Prostate gland (tissue), 2 donors: ENCODE measurements at regions not wholly inside any gene's neighbourhood (a gene's known extent, or its start where the extent isn't known, plus 50 kb on each side); places are given as distances from the start of the nearest gene placed in this dataset.

Experiments
- DNase-seq: peaks from one replicate; pipeline ENCODE4 v3.0.0-alpha.2; 2019; ENCODE audit warnings: low spot score
- H3K27ac ChIP-seq, 2 donors: fragments of 200-600 bp; sonication (generic); 2 replicates each; pipeline ENCODE4 v1.5.1; 2017 to 2019
- H3K27me3 ChIP-seq: fragments of 200-600 bp; sonication (generic); replicated peaks from 2 replicates; pipeline ENCODE4 v1.5.1; 2019; ENCODE audit not compliant: insufficient read depth
- H3K36me3 ChIP-seq, 2 donors: fragments of 200-600 bp; sonication (generic); 1 replicate in 1 of 2; 2 replicates in 1 of 2; pipeline versions ENCODE4 v1.5.1 to v1.8.1; 2017 to 2019
- H3K4me1 ChIP-seq: fragments of 200-600 bp; sonication (generic); replicated peaks from 2 replicates; pipeline ENCODE4 v1.5.1; 2019
- H3K4me3 ChIP-seq, 2 donors: fragments of 200-600 bp; sonication (generic); 2 replicates each; pipeline ENCODE4 v1.5.1; 2017 to 2019
- H3K9me3 ChIP-seq: fragments of 200-600 bp; sonication (generic); 2 replicates; pipeline ENCODE4 v1.5.1; 2017
- CTCF ChIP-seq, 4 experiments: fragments of 200-600 bp in 2 of 4; fragments of 450-650 bp in 2 of 4; sonication (generic) in 2 of 4; IDR thresholded peaks; 1 replicate in 3 of 4; 2 replicates in 1 of 4; pipeline ENCODE4 v1.5.1; 2016 to 2019; ENCODE audit warnings: antibody characterized with exemption in 4 of 4, mild to moderate bottlenecking in 2 of 4, moderate library complexity in 2 of 4
- POLR2A ChIP-seq: fragments of 450-650 bp; IDR thresholded peaks from one replicate; pipeline ENCODE4 v1.6.1; 2016; ENCODE audit warnings: antibody characterized with exemption, mild to moderate bottlenecking
- POLR2AphosphoS5 ChIP-seq: sonication (generic); formaldehyde crosslinking; IDR thresholded peaks from one replicate; pipeline ENCODE4 v1.6.1; 2017; ENCODE audit warnings: antibody characterized with exemption
- WGBS: methylation state at CpG from one replicate; pipeline ENCODE4 v1.1.5; 2018; 5-methylcytosine and 5-hydroxymethylcytosine counted together
- intact Hi-C: fragments of 100-400 bp; cut with DNase I; formaldehyde crosslinking; loops from one replicate; pipeline ENCODE4 v1.14.2; 2022

GRCh38 chr21:35649186-35649585, 411.1 kb downstream of the SETD4 start:
- WGBS: 59% methylated on average over 4 of the region's 4 CpGs
- H3K27me3 ChIP-seq: peaks cover 2% of the 10 kb centered on the region
- TF ChIP-seq POLR2A (no peak), CTCF (IDR thresholded peaks at IDR 0.05) (no peak), POLR2AphosphoS5 (no peak)

GRCh38 chr21:35648512-35648911, 411.8 kb downstream of the SETD4 start:
- WGBS: 53% methylated on average over 2 of the region's 2 CpGs
- H3K27ac ChIP-seq: no peak overlapping the region
- no peak for TF ChIP-seq CTCF (IDR thresholded peaks at IDR 0.05)
- no peak for TF ChIP-seq POLR2A
- no peak for TF ChIP-seq POLR2AphosphoS5
- no peak overlapping the region for H3K4me3 ChIP-seq
- no peaks in the 10 kb centered on the region for H3K36me3 ChIP-seq
- no peaks in the 10 kb centered on the region for H3K4me1 ChIP-seq
- DNase-seq: peak; percentile 12
- intact Hi-C loops: no loop called here
- H3K9me3 ChIP-seq: no peaks in the 10 kb centered on the region
- peaks cover 2% of the 10 kb centered on the region for H3K27me3 ChIP-seq

More at GRCh38 chr21:35649186-35649585, 411.1 kb downstream of the SETD4 start:
- Histone ChIP-seq H3K4me1 (no peaks in the 10 kb centered on the region), H3K4me3 (no peak overlapping the region), H3K27ac (no peak overlapping the region), H3K36me3 (no peaks in the 10 kb centered on the region), H3K9me3 (no peaks in the 10 kb centered on the region)
- DNase-seq: no peak
- intact Hi-C loops: no loop called here

GRCh38 chr21:35646606-35647005, 413.7 kb downstream of the SETD4 start:
- Histone ChIP-seq H3K4me3 (no peak overlapping the region), H3K36me3 (no peaks in the 10 kb centered on the region), H3K4me1 (no peaks in the 10 kb centered on the region), H3K27ac (no peak overlapping the region), H3K27me3 (no peaks in the 10 kb centered on the region), H3K9me3 (no peaks in the 10 kb centered on the region)
- TF ChIP-seq CTCF (IDR thresholded peaks at IDR 0.05) (no peak), POLR2A (no peak)
- no peak for DNase-seq
- intact Hi-C loops: no loop called here
- WGBS: 94% methylated on average over 2 of the region's 2 CpGs

- 93% methylated on average over 2 of the region's 2 CpGs for WGBS
- TF ChIP-seq POLR2AphosphoS5 (no peak), CTCF (IDR thresholded peaks at IDR 0.05) (no peak), POLR2A (no peak)
These were observed 414.3 kb downstream of the SETD4 start for GRCh38 chr21:35645991-35646390.

GRCh38 chr21:35644523-35644922, 415.8 kb downstream of the SETD4 start:
- intact Hi-C loops: no loop called here
- 72% methylated on average over 2 of the region's 2 CpGs for WGBS
- DNase-seq: no peak
- Histone ChIP-seq H3K4me1 (no peaks in the 10 kb centered on the region), H3K36me3 (no peaks in the 10 kb centered on the region), H3K27me3 (no peaks in the 10 kb centered on the region), H3K9me3 (no peaks in the 10 kb centered on the region), H3K4me3 (no peak overlapping the region), H3K27ac (no peak overlapping the region)
- TF ChIP-seq POLR2AphosphoS5 (no peak), CTCF (IDR thresholded peaks at IDR 0.05) (no peak)

More at GRCh38 chr21:35645991-35646390, 414.3 kb downstream of the SETD4 start:
- Histone ChIP-seq H3K36me3 (no peaks in the 10 kb centered on the region), H3K9me3 (no peaks in the 10 kb centered on the region), H3K4me3 (no peak overlapping the region), H3K4me1 (no peaks in the 10 kb centered on the region), H3K27me3 (no peaks in the 10 kb centered on the region), H3K27ac (no peak overlapping the region)
- no peak for DNase-seq
- intact Hi-C loops: no loop called here
